Cardiac fibroblast (primary cell): ENCODE measurements at regions not wholly inside any gene's neighbourhood (a gene's known extent, or its start where the extent isn't known, plus 50 kb on each side); places are given as distances from the start of the nearest gene placed in this dataset.

Experiments
- DNase-seq, 2 donors: peaks; one replicate each; pipeline versions ENCODE4 v3.0.0 to v3.0.0-alpha.2; 2010; ENCODE audit warnings: low read depth in 2 of 2
- H3K4me3 ChIP-seq, 2 donors: replicated peaks in 1 of 2; 1 replicate in 1 of 2; 2 replicates in 1 of 2; pipeline ENCODE4 v1.5.1; 2011; ENCODE audit warnings: low read depth in 2 of 2, low read length in 2 of 2, mild to moderate bottlenecking in 2 of 2, moderate library complexity in 1 of 2
- TF ChIP-seq, protein P1 (sequence below): IDR thresholded peaks from one replicate; pipeline ENCODE4 v1.5.1; 2011; ENCODE audit warnings: low read depth, mild to moderate bottlenecking, low read length, inconsistent platforms

DNA sequence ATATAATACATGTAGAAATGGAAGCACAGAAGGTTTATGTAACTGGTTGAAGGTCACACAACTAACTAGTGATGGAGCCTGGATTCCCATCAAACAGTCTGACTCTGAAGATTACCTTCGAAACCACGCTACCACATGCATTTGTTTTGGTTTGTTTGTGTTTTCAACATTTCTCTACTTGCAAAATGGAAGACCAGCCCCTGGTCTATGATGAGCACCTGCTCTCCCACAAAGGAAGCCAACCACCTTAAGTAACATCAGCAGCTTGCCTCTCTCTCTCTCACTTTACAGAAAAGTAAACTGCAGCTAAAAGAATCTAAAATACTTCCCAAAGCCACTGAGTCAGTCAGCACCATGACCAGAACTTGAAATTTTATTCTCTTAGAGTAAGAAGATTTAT, 186.9 kb upstream of the TMPO start:
- TF ChIP-seq, protein P1, sequence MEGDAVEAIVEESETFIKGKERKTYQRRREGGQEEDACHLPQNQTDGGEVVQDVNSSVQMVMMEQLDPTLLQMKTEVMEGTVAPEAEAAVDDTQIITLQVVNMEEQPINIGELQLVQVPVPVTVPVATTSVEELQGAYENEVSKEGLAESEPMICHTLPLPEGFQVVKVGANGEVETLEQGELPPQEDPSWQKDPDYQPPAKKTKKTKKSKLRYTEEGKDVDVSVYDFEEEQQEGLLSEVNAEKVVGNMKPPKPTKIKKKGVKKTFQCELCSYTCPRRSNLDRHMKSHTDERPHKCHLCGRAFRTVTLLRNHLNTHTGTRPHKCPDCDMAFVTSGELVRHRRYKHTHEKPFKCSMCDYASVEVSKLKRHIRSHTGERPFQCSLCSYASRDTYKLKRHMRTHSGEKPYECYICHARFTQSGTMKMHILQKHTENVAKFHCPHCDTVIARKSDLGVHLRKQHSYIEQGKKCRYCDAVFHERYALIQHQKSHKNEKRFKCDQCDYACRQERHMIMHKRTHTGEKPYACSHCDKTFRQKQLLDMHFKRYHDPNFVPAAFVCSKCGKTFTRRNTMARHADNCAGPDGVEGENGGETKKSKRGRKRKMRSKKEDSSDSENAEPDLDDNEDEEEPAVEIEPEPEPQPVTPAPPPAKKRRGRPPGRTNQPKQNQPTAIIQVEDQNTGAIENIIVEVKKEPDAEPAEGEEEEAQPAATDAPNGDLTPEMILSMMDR = no peak
- DNase-seq = no peak
- H3K4me3 ChIP-seq = no peak overlapping the region

GRCh38 chr12:98329589-98329988, 185.8 kb upstream of the TMPO start:
- H3K4me3 ChIP-seq = no peak overlapping the region
- TF ChIP-seq, protein P1 = no peak
- no peak for DNase-seq

GRCh38 chr12:98332642-98333041, 182.7 kb upstream of the TMPO start:
- TF ChIP-seq, protein P1 = no peak
- no peak for DNase-seq
- H3K4me3 ChIP-seq = no peak overlapping the region

DNA sequence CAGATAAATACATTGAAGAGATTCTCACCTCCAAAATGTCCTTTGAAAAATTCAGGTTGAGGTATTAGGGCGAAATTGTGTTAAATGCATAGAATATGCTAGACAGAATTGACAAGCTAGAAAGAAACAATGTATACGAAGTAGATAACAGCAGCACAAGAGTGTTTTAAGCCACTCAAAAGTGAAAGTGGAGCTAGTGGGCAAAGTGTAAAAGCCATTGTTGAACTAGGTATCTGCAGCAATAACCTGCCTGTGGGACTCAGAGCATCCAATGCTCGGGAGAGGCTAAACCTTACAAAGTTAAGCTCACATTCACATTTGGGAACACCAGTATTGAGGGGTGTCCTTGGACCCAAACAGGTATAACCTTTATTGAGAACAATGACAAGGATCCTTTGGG, 180.6 kb upstream of the TMPO start:
- no peak for DNase-seq
- H3K4me3 ChIP-seq = no peak overlapping the region
- TF ChIP-seq, protein P1 = no peak

- TF ChIP-seq, protein P1 = no peak
- H3K4me3 ChIP-seq = no peak overlapping the region
- DNase-seq = no peak
Observed at GRCh38 chr12:98341026-98341425, 174.4 kb upstream of the TMPO start.

- no peak overlapping the region for H3K4me3 ChIP-seq
- DNase-seq = no peak
- TF ChIP-seq, protein P1 = no peak
Observed at GRCh38 chr12:98341732-98342131, 173.7 kb upstream of the TMPO start.

DNA sequence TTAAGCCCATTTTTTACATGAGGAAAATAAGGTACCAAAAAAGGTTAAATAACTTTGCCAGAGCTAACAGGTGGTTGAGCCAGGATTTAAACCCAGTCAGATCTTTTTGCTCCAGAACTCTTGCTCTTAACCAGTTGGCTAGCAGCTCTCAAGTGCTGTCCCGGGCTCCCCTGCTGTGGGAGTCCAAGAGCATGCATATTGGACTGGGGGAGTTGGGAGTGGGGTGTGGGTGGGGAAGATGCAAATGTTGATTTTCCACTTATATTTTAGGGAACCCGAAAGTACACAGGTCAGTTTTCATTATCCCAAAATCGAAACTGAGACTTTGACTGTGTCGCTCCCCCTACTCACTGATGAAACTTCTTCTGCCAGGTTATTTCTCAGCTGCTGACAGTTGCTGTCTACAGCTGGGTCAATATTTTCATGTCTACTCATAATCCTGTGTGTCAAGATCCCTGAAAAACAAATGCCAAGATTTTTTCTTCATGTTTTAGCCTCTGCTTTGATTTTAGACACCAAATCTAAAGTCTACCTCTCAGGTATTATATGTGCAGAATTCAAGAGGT, 172.3 kb upstream of the TMPO start:
- no peak for DNase-seq
- TF ChIP-seq, protein P1 = no peak
- no peak overlapping the region for H3K4me3 ChIP-seq
